CD4-positive, alpha-beta memory T cell (primary cell): ENCODE measurements at regions not wholly inside any gene's neighbourhood (a gene's known extent, or its start where the extent isn't known, plus 50 kb on each side); places are given as distances from the start of the nearest gene placed in this dataset.
A peak's percentile ranks its signal among the peaks of the same experiment; 100 is the strongest.

Source experiments
- CTCF ChIA-PET: fragments of 350-600 bp; sonication (Branson Sonifier 250); formaldehyde crosslinking; loops from one replicate; lab custom pipeline; 2021; ENCODE audit warnings: inconsistent platforms; ENCODE audit not compliant: partially characterized antibody; lab: Charles Lee
- POLR2A ChIA-PET: fragments of 350-600 bp; sonication (Branson Sonifier 250); formaldehyde crosslinking; loops from one replicate; lab custom pipeline; 2021; ENCODE audit not compliant: partially characterized antibody; lab: Charles Lee
- DNase-seq, 5 donors: peaks; one replicate each; pipeline versions ENCODE4 v3.0.0 to v3.0.0-alpha.2; 2020 to 2022; ENCODE audit warnings: mixed read lengths in 1 of 5
- H3K27ac ChIP-seq: one replicate; pipeline ENCODE4 v1.7.0; 2013; ENCODE audit warnings: low read depth, low read length
- H3K27me3 ChIP-seq: 2 replicates; pipeline ENCODE4 v1.7.0; 2013; ENCODE audit warnings: mild to moderate bottlenecking, low read length, moderate library complexity; ENCODE audit not compliant: insufficient read depth
- H3K36me3 ChIP-seq: 2 replicates; pipeline ENCODE4 v1.7.0; 2013; ENCODE audit warnings: mild to moderate bottlenecking, low read length, moderate library complexity; ENCODE audit not compliant: insufficient read depth
- H3K4me1 ChIP-seq: 2 replicates; pipeline ENCODE4 v1.7.0; 2013; ENCODE audit warnings: mild to moderate bottlenecking, low read length, moderate library complexity; ENCODE audit not compliant: insufficient read depth
- H3K4me3 ChIP-seq, 2 donors: one replicate each; pipeline ENCODE4 v1.7.0; 2013; ENCODE audit warnings: low read length in 2 of 2, mild to moderate bottlenecking in 1 of 2
- H3K9me3 ChIP-seq, 2 donors: one replicate each; pipeline ENCODE4 v1.7.0; 2013; ENCODE audit warnings: low read length in 2 of 2, control low read depth in 1 of 2; ENCODE audit not compliant: control insufficient read depth in 1 of 2
- H3K27ac Mint-ChIP-seq, 7 donors: one replicate each; pipeline ENCODE4 v1.8.0; 2020 to 2021; ENCODE audit warnings: mixed read lengths in 7 of 7, mild to moderate bottlenecking in 6 of 7, inconsistent platforms in 3 of 7, moderate library complexity in 3 of 7
- H3K27me3 Mint-ChIP-seq, 2 donors: one replicate each; pipeline ENCODE4 v1.8.0; 2020 to 2021; ENCODE audit warnings: mixed read lengths in 2 of 2
- H3K36me3 Mint-ChIP-seq, 2 donors: one replicate each; pipeline ENCODE4 v1.8.0; 2020 to 2021; ENCODE audit warnings: mixed read lengths in 2 of 2, inconsistent platforms in 1 of 2, mild to moderate bottlenecking in 1 of 2
- H3K4me1 Mint-ChIP-seq, 4 donors: one replicate each; pipeline ENCODE4 v1.8.0; 2020 to 2021; ENCODE audit warnings: mixed read lengths in 4 of 4, mild to moderate bottlenecking in 1 of 4
- H3K4me3 Mint-ChIP-seq, 8 donors: one replicate each; pipeline ENCODE4 v1.8.0; 2020 to 2021; ENCODE audit warnings: mixed read lengths in 8 of 8, mild to moderate bottlenecking in 7 of 8, moderate library complexity in 6 of 8, inconsistent platforms in 3 of 8
- H3K9me3 Mint-ChIP-seq, 8 donors: one replicate each; pipeline ENCODE4 v1.8.0; 2020 to 2021; ENCODE audit warnings: mixed read lengths in 8 of 8, mild to moderate bottlenecking in 5 of 8, inconsistent platforms in 3 of 8, moderate library complexity in 1 of 8
- intact Hi-C: fragments of 100-400 bp; cut with micrococcal nuclease; formaldehyde crosslinking; loops from one replicate; pipeline ENCODE4 v1.15.1; 2023

DNA sequence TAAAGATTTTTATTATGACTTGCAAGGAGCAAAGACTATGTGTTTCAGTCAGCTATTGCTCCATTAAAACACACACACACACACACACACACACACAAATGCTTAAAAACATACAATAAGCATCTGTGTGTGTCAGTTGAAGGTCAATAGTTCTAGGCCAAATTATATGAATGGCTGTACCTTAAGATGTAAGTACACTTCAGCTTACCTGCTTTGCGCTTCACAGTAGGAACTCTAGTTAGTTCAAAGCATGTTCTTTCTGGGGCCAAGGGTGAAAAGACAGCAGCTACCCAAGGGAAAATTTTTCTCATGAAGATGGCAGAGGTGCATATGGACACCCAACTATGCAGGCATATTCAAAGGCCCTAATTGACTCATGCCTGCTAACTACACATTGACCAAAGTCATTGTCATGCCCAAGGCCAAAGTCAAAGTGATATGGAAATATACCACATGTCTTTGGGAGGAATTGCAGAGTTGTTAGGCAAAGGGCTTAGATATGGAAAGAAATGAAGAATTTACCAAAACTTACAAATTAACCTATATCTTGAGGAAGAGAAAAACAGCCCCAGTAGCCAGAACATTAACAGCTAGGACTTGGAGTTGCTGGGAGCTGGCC is 61.9 kb upstream of the BTN3A2 start:
- POLR2A ChIA-PET: interaction anchor here (0.9 to 2.1 kb wide), 3 partner anchors 11 to 1563 kb away, joined by 3 to 7 read pairs (median 3); no protein-coding TSS in a partner anchor
- Mint-ChIP-seq H3K9me3 (peaks cover 0 to 10% (median 0%) of the 10 kb centered on the region in 8 donors), H3K27ac (peak overlapping the region in 2 of 7 donors; percentile 21 to 37), H3K4me1 (peaks cover 12 to 28% (median 22%) of the 10 kb centered on the region in 4 donors), H3K27me3 (peaks cover 0 to 2% of the 10 kb centered on the region in 2 donors), H3K36me3 (peaks cover 0 to 7% of the 10 kb centered on the region in 2 donors), H3K4me3 (peak overlapping the region in 3 of 8 donors; percentile 32 to 64 (median 38))
- Histone ChIP-seq H3K4me3 (no peak overlapping the region), H3K36me3 (no peaks in the 10 kb centered on the region), H3K4me1 (peaks cover 16% of the 10 kb centered on the region), H3K9me3 (no peaks in the 10 kb centered on the region), H3K27me3 (no peaks in the 10 kb centered on the region), H3K27ac (no peak overlapping the region)
- no peak for DNase-seq
- CTCF ChIA-PET: no interaction called here
- intact Hi-C loops: no loop called here

DNA sequence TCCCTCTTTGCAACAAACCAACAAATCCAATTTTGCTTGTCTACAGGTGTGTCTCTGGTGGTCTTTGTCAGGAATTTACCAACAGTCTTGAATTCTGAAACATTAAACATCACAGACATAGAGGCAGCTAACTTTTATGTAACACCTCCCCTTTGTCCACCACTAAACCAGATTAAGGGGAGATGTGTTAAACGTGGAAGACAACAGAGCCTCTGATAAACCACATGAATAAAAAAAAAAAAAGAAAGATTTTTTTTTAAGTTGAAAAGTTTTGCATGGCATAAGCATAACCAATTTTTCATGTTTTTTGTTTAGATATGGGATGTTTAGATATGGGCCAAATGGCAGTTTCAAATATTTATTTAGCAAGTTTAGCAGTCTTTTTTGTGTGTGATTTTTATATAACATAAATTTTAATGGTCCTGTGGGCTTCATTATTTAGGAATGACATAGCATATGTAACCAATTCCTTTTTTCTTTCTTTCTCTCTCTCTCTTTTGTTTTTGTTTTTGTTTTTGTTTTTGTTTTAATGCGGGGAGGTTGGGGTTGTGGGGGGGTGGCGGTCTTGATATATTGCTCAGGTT is 60.7 kb upstream of the BTN3A2 start:
- Mint-ChIP-seq H3K9me3 (peaks cover 0 to 10% (median 0%) of the 10 kb centered on the region in 8 donors), H3K4me1 (peaks cover 15 to 35% (median 25%) of the 10 kb centered on the region in 4 donors), H3K36me3 (peaks cover 0 to 7% of the 10 kb centered on the region in 2 donors), H3K4me3 (peak overlapping the region; percentile 86 to 97 (median 93)), H3K27ac (peak overlapping the region in 6 of 7 donors; percentile 92 to 96 (median 94)), H3K27me3 (peaks cover 0 to 2% of the 10 kb centered on the region in 2 donors)
- intact Hi-C loops: loop anchor here (1.0 kb wide), 1 partner anchor 13 kb away; no protein-coding TSS in a partner anchor
- ChIA-PET POLR2A (interaction anchor here (0.6 to 2.1 kb wide), 12 partner anchors 13 to 229 kb away, joined by 3 to 23 read pairs (median 4); a partner anchor contains a TSS), CTCF (no interaction called here)
- Histone ChIP-seq H3K9me3 (no peaks in the 10 kb centered on the region), H3K36me3 (no peaks in the 10 kb centered on the region), H3K4me1 (peaks cover 19% of the 10 kb centered on the region), H3K27me3 (no peaks in the 10 kb centered on the region), H3K4me3 (peak overlapping the region; percentile 33 to 59), H3K27ac (no peak overlapping the region)
- peak in 3 of 5 donors; percentile 33 to 39 (median 39) for DNase-seq

DNA sequence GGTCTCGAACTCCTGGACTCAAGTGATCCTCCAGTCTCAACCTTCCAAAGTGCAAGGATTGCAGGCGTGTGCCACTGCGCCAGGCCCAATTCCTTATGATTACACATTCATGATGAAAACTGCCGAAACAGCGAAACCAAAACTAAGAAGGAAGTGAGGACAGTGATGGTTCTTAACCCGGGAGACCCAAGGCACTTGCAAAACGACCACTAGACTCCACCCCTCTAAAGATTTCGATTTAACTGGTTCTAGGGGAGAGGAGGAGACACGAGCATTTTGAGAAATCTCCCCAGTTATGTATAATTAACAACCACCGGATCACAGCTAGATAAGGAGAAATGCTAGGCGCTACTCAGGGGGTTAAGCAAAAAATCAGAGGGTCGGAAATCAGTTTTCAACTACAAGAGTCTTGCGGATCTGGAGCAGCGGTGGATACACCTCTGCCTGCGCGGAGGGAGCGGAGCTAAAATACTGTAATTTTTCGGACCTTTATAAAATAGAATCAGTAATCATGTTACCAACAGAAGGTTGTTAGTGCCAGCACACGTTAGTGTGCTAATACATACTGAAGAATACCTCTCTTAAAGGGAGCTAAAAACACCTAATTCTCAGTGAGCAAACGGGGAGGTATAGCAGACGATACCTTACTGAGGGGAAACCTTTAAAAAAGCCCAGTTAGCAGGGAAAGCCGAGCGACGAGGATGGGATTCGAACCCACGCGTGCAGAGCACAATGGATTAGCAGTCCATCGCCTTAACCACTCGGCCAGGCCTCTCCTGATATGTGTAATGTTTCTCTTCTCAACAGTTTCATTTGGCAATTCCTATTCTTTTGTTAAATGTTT is 60.0 kb upstream of the BTN3A2 start:
- POLR2A ChIA-PET: interaction anchor here (1.0 to 2.1 kb wide), 12 partner anchors 13 to 228 kb away, joined by 3 to 23 read pairs (median 5); a partner anchor contains a TSS
- intact Hi-C loops: loop anchor here (1.0 kb wide), 2 partner anchors 8 to 14 kb away; no protein-coding TSS in a partner anchor
- peaks cover 0 to 2% of the 10 kb centered on the region in 2 donors for H3K27me3 Mint-ChIP-seq

DNA sequence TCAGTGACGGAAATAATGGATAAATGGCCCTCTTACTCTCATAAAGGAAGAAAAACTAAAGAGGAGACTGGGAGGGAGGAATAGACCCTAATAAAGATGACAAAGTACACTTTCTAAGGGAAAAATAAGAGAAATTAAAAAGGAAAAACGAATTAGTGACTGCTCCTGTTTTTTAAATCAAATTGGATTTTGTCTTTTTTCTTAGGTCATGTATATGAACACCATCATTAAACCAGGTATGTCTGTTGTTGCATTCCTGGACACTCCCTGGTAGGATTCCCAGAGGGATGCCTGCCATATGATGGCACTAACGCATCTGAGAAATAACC is 59.4 kb upstream of the BTN3A2 start:
- ChIA-PET CTCF (no interaction called here), POLR2A (interaction anchor here (1.0 to 1.7 kb wide), 10 partner anchors 20 to 228 kb away, joined by 3 to 23 read pairs (median 5); a partner anchor contains a TSS)
- peak overlapping the region in 6 of 7 donors; percentile 92 to 96 (median 94) for H3K27ac Mint-ChIP-seq
- H3K36me3 ChIP-seq: no peaks in the 10 kb centered on the region
- H3K27me3 Mint-ChIP-seq: peaks cover 0 to 2% of the 10 kb centered on the region in 2 donors
- DNase-seq: no peak
- no peaks in the 10 kb centered on the region for H3K9me3 ChIP-seq
- peaks cover 21% of the 10 kb centered on the region for H3K4me1 ChIP-seq
- no peak overlapping the region for H3K4me3 ChIP-seq
- peaks cover 22 to 47% (median 34%) of the 10 kb centered on the region in 4 donors for H3K4me1 Mint-ChIP-seq
- H3K4me3 Mint-ChIP-seq: peak overlapping the region in 7 of 8 donors; percentile 90 to 97 (median 93)
- H3K27ac ChIP-seq: peak overlapping the region; percentile 51
- no peaks in the 10 kb centered on the region for H3K27me3 ChIP-seq
- peaks cover 0 to 7% of the 10 kb centered on the region in 2 donors for H3K36me3 Mint-ChIP-seq
- H3K9me3 Mint-ChIP-seq: peaks cover 0 to 10% (median 0%) of the 10 kb centered on the region in 8 donors
- intact Hi-C loops: loop anchor here (1.0 kb wide), 1 partner anchor 8 kb away; no protein-coding TSS in a partner anchor

More for the DNA sequence above, 60.0 kb upstream of the BTN3A2 start:
- Mint-ChIP-seq H3K4me1 (peaks cover 19 to 41% (median 31%) of the 10 kb centered on the region in 4 donors), H3K36me3 (peaks cover 0 to 7% of the 10 kb centered on the region in 2 donors), H3K27ac (peak overlapping the region in 6 of 7 donors; percentile 92 to 96 (median 94)), H3K4me3 (peak overlapping the region; percentile 86 to 97 (median 93)), H3K9me3 (peaks cover 0 to 10% (median 0%) of the 10 kb centered on the region in 8 donors)
- Histone ChIP-seq H3K4me3 (peak overlapping the region; percentile 33 to 59), H3K9me3 (no peaks in the 10 kb centered on the region), H3K27me3 (no peaks in the 10 kb centered on the region), H3K36me3 (no peaks in the 10 kb centered on the region), H3K27ac (peak overlapping the region; percentile 51), H3K4me1 (peaks cover 19% of the 10 kb centered on the region)
- DNase-seq: peak; percentile 48 to 80 (median 74)
- CTCF ChIA-PET: no interaction called here

DNA sequence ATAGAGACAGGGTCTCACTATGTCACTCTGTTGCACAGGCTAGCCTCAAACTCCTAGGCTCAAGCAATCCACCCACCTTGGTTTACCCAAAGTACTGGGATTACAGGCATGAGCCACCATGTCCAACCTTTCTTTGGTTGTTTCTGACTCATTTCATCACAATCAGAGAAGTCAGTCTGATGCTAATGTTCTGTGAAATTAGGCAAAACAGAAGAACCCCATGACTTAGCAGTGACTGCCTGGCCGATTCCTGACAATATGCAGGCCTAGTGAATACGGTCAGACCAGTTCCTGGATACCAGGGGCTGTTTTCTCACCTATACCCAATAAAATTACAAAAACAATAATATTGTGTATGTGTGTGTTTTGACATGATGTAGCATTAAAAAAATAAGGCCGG is 58.8 kb upstream of the BTN3A2 start:
- Histone ChIP-seq H3K27me3 (no peaks in the 10 kb centered on the region), H3K4me1 (peaks cover 24% of the 10 kb centered on the region), H3K9me3 (no peaks in the 10 kb centered on the region), H3K36me3 (no peaks in the 10 kb centered on the region), H3K4me3 (no peak overlapping the region), H3K27ac (no peak overlapping the region)
- no peak for DNase-seq
- ChIA-PET POLR2A (no interaction called here), CTCF (no interaction called here)
- H3K27ac Mint-ChIP-seq: no peak overlapping the region
- H3K36me3 Mint-ChIP-seq: peaks cover 0 to 10% of the 10 kb centered on the region in 2 donors
- no peak overlapping the region for H3K4me3 Mint-ChIP-seq
- peaks cover 0 to 10% (median 0%) of the 10 kb centered on the region in 8 donors for H3K9me3 Mint-ChIP-seq
- peaks cover 25 to 53% (median 38%) of the 10 kb centered on the region in 4 donors for H3K4me1 Mint-ChIP-seq
- intact Hi-C loops: no loop called here
- H3K27me3 Mint-ChIP-seq: peaks cover 0 to 2% of the 10 kb centered on the region in 2 donors

DNA sequence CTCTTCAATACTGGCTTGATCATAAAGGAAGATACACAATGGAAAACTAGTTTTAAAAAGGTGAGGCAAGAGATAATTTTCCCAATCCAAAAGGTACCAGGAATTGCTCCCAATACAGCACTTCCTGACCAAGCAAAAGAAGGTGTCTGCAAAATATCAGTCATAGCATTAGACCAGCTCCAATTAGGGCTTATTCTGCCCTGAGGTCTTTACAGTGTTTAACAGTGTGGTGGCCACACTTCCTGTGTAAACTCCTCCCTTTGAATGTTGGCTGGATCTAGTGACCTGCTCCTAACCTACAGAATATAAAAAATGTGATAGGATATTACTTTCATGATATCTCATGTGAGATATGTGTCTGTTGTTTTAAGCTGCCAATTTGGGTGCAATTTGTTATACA is 57.1 kb upstream of the BTN3A2 start:
- Histone ChIP-seq H3K27me3 (no peaks in the 10 kb centered on the region), H3K9me3 (no peaks in the 10 kb centered on the region), H3K27ac (no peak overlapping the region), H3K4me3 (no peak overlapping the region), H3K36me3 (no peaks in the 10 kb centered on the region), H3K4me1 (peaks cover 37% of the 10 kb centered on the region)
- no peak for DNase-seq
- intact Hi-C loops: no loop called here
- H3K27ac Mint-ChIP-seq: peak overlapping the region in 4 of 7 donors; percentile 27 to 74 (median 57)
- H3K4me3 Mint-ChIP-seq: no peak overlapping the region
- H3K36me3 Mint-ChIP-seq: peaks cover 0 to 22% of the 10 kb centered on the region in 2 donors
- H3K9me3 Mint-ChIP-seq: peaks cover 0 to 26% (median 0%) of the 10 kb centered on the region in 8 donors
- ChIA-PET POLR2A (interaction anchor here (0.8 to 3.5 kb wide), 10 partner anchors 14 to 225 kb away, joined by 3 to 18 read pairs (median 4); a partner anchor contains a TSS), CTCF (interaction anchor here (2.4 kb wide), 1 partner anchor 16 kb away, joined by 5 read pairs; no protein-coding TSS in a partner anchor)
- H3K27me3 Mint-ChIP-seq: peaks cover 0 to 6% of the 10 kb centered on the region in 2 donors
- H3K4me1 Mint-ChIP-seq: peaks cover 35 to 69% (median 53%) of the 10 kb centered on the region in 4 donors
